GM23338 (cell line): ENCODE measurements at regions not wholly inside any gene's neighbourhood (a gene's known extent, or its start where the extent isn't known, plus 50 kb on each side); places are given as distances from the start of the nearest gene placed in this dataset.

Experiments
- ATAC-seq: fragments of 200-7000 bp; cut with Tn5 transposase; 3 replicates; pipeline ENCODE4 v1.9.1; 2020
- DNase-seq: peaks from one replicate; pipeline ENCODE4 v3.0.0-alpha.2; 2015; ENCODE audit warnings: low spot score
- H2AFZ ChIP-seq: fragments of 200-600 bp; sonication (generic); 2 replicates; pipeline ENCODE4 v1.8.0; 2016; ENCODE audit warnings: antibody characterized with exemption, mild to moderate bottlenecking, moderate library complexity
- H3F3A ChIP-seq: fragments of 200-600 bp; sonication (generic); replicated peaks from 2 replicates; pipeline ENCODE4 v1.8.0; 2017; ENCODE audit warnings: antibody characterized with exemption, mixed run types, low read depth
- H3K27ac ChIP-seq: fragments of 200-600 bp; sonication (generic); 2 replicates; pipeline ENCODE4 v1.6.1; 2016; ENCODE audit warnings: low read depth
- H3K27me3 ChIP-seq: fragments of 200-600 bp; sonication (generic); 2 replicates; pipeline ENCODE4 v1.8.0; 2016; ENCODE audit warnings: mild to moderate bottlenecking, mixed run types, moderate library complexity; ENCODE audit not compliant: insufficient read depth
- H3K36me3 ChIP-seq: fragments of 200-600 bp; sonication (generic); 2 replicates; pipeline ENCODE4 v1.8.0; 2016; ENCODE audit warnings: mild to moderate bottlenecking; ENCODE audit not compliant: insufficient read depth
- H3K4me1 ChIP-seq: fragments of 200-600 bp; sonication (generic); 2 replicates; pipeline ENCODE4 v1.8.0; 2016; ENCODE audit warnings: mild to moderate bottlenecking, moderate library complexity; ENCODE audit not compliant: insufficient read depth
- H3K4me2 ChIP-seq: fragments of 200-600 bp; sonication (generic); 2 replicates; pipeline ENCODE4 v1.7.1; 2017; ENCODE audit warnings: mixed run types
- H3K4me3 ChIP-seq: fragments of 200-600 bp; sonication (generic); 2 replicates; pipeline ENCODE4 v1.6.1; 2016; ENCODE audit warnings: mixed run types
- H3K79me2 ChIP-seq: fragments of 200-600 bp; sonication (generic); replicated peaks from 2 replicates; pipeline ENCODE4 v1.8.0; 2017; ENCODE audit warnings: mild to moderate bottlenecking; ENCODE audit not compliant: insufficient read depth
- H3K9me2 ChIP-seq: fragments of 200-600 bp; sonication (generic); 2 replicates; pipeline ENCODE4 v1.8.0; 2017; ENCODE audit not compliant: insufficient read depth
- H4K20me1 ChIP-seq: fragments of 200-600 bp; sonication (generic); replicated peaks from 2 replicates; pipeline ENCODE4 v1.8.0; 2017; ENCODE audit warnings: mild to moderate bottlenecking; ENCODE audit not compliant: insufficient read depth
- H3K27ac Mint-ChIP-seq: 2 replicates; pipeline ENCODE4 v1.8.0; 2020; ENCODE audit warnings: inconsistent platforms, mild to moderate bottlenecking, moderate library complexity, mixed read lengths
- H3K27me3 Mint-ChIP-seq: 3 replicates; pipeline ENCODE4 v1.8.0; 2022; ENCODE audit warnings: low read depth, mild to moderate bottlenecking, moderate library complexity, mixed read lengths, inconsistent platforms; ENCODE audit not compliant: insufficient read depth, poor library complexity
- H3K36me3 Mint-ChIP-seq: 3 replicates; pipeline ENCODE4 v1.8.0; 2021; ENCODE audit warnings: low read depth, mild to moderate bottlenecking, inconsistent platforms, moderate library complexity, mixed read lengths
- H3K4me1 Mint-ChIP-seq: 3 replicates; pipeline ENCODE4 v1.8.0; 2020; ENCODE audit warnings: mild to moderate bottlenecking, inconsistent platforms, mixed read lengths
- H3K4me3 Mint-ChIP-seq: 3 replicates; pipeline ENCODE4 v1.8.0; 2021; ENCODE audit warnings: moderate library complexity, mild to moderate bottlenecking, inconsistent platforms, mixed read lengths
- H3K9me3 Mint-ChIP-seq: 3 replicates; pipeline ENCODE4 v1.8.0; 2020; ENCODE audit warnings: moderate library complexity, mild to moderate bottlenecking, inconsistent platforms, mixed read lengths
- CREB1 ChIP-seq: fragments of 250-450 bp; sonication (Bioruptor Pico); IDR thresholded peaks from 2 replicates; pipeline ENCODE4 v1.5.0; 2020; ENCODE audit warnings: low read depth, mild to moderate bottlenecking, moderate library complexity
- EZH2 ChIP-seq: fragments of 200-600 bp; sonication (generic); IDR thresholded peaks from one replicate; pipeline ENCODE4 v1.8.0; 2017; ENCODE audit warnings: antibody characterized with exemption, mild to moderate bottlenecking, low read depth; ENCODE audit not compliant: unreplicated experiment
- EZH2phosphoT487 ChIP-seq: fragments of 200-600 bp; sonication (generic); IDR thresholded peaks from one replicate; pipeline ENCODE4 v1.8.1; 2018; ENCODE audit warnings: antibody characterized with exemption; ENCODE audit not compliant: unreplicated experiment
- JUNB ChIP-seq: IDR thresholded peaks from one replicate; pipeline ENCODE4 v1.6.1; 2016; ENCODE audit warnings: antibody characterized with exemption; ENCODE audit not compliant: unreplicated experiment
- NANOG ChIP-seq: IDR thresholded peaks from 2 replicates; pipeline ENCODE4 v1.6.1; 2016; ENCODE audit warnings: antibody characterized with exemption, borderline replicate concordance
- POLR2AphosphoS5 ChIP-seq: IDR thresholded peaks from 2 replicates; pipeline ENCODE4 v1.6.1; 2016; ENCODE audit warnings: antibody characterized with exemption, low read depth
- STAT1 ChIP-seq: IDR thresholded peaks from one replicate; pipeline ENCODE4 v1.6.1; 2016; ENCODE audit warnings: antibody characterized with exemption; ENCODE audit not compliant: unreplicated experiment
- ZNF114 ChIP-seq: fragments of 250-450 bp; sonication (Bioruptor Pico); IDR thresholded peaks from 2 replicates; pipeline ENCODE4 v1.5.0; 2020; ENCODE audit warnings: mild to moderate bottlenecking, moderate library complexity
- ZNF331 ChIP-seq: fragments of 250-450 bp; sonication (Bioruptor Pico); IDR thresholded peaks from 2 replicates; pipeline ENCODE4 v1.5.0; 2020; ENCODE audit warnings: low read depth, mild to moderate bottlenecking, moderate library complexity
- TF ChIP-seq, protein P1 (sequence below), 2 experiments: fragments of 200-600 bp in 1 of 2; sonication (generic) in 1 of 2; conservative IDR thresholded peaks; 2 replicates each; pipeline versions ENCODE4 v1.5.1 to v1.6.1; 2016 to 2017; ENCODE audit warnings: antibody characterized with exemption in 2 of 2, low read depth in 2 of 2, mild to moderate bottlenecking in 2 of 2, moderate library complexity in 1 of 2
- TF ChIP-seq, protein P2 (sequence below): IDR thresholded peaks from one replicate; pipeline ENCODE4 v1.6.1; 2018; ENCODE audit warnings: antibody characterized with exemption; ENCODE audit not compliant: unreplicated experiment
- TF ChIP-seq, protein P3 (sequence below): fragments of 250-450 bp; sonication (Bioruptor Pico); IDR thresholded peaks from 2 replicates; pipeline ENCODE4 v1.5.0; 2020; ENCODE audit warnings: mild to moderate bottlenecking, moderate library complexity

DNA sequence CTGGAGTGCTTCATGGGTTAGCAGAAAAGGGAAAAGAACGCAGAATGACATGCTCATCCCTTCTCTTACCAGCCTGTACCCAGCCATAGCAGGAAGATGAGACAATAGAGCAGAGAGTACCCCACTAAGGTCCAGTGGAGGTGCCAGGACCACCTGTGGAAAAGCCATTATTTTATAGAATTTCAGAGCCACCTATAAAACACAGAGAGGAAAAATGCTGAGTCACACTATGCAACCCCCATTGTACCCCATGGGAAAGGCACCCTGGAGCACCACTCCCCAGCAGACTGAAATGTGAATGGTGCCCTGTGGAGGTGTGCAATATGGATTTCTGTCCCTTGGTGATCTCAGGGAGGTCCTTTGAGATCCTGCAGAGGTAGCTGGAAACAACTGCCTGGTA is 97.2 kb downstream of the HES1 start:
- H3K9me2 ChIP-seq = 0 out of 2 replicates have a peak, but pooled peaks cover 9% of the 10 kb centered on the region
- no peaks in the 10 kb centered on the region for H3F3A ChIP-seq
- peak overlapping the region; percentile 49; the same call in 1 of the 2 replicates for H2AFZ ChIP-seq
- ATAC-seq (no peak), DNase-seq (no peak)
- H3K9me3 Mint-ChIP-seq = no peaks in the 10 kb centered on the region
- no peak overlapping the region for H3K4me3 Mint-ChIP-seq
- H3K79me2 ChIP-seq = no peaks in the 10 kb centered on the region
- H3K36me3 ChIP-seq = no peaks in the 10 kb centered on the region
- no peaks in the 10 kb centered on the region for H4K20me1 ChIP-seq
- H3K27ac Mint-ChIP-seq = no peak overlapping the region
- peaks cover 14% of the 10 kb centered on the region for H3K4me1 ChIP-seq
- no peak for TF ChIP-seq POLR2AphosphoS5
- no peak for TF ChIP-seq STAT1
- TF ChIP-seq NANOG = no peak
- no peak for TF ChIP-seq EZH2phosphoT487
- TF ChIP-seq EZH2 = no peak
- H3K27me3 Mint-ChIP-seq = peaks cover 4% of the 10 kb centered on the region
- H3K4me1 Mint-ChIP-seq = peaks cover 11% of the 10 kb centered on the region
- H3K27ac ChIP-seq = no peak overlapping the region
- H3K4me2 ChIP-seq = no peak overlapping the region
- no peaks in the 10 kb centered on the region for H3K36me3 Mint-ChIP-seq
- H3K4me3 ChIP-seq = no peak overlapping the region
- H3K27me3 ChIP-seq = no peaks in the 10 kb centered on the region

DNA sequence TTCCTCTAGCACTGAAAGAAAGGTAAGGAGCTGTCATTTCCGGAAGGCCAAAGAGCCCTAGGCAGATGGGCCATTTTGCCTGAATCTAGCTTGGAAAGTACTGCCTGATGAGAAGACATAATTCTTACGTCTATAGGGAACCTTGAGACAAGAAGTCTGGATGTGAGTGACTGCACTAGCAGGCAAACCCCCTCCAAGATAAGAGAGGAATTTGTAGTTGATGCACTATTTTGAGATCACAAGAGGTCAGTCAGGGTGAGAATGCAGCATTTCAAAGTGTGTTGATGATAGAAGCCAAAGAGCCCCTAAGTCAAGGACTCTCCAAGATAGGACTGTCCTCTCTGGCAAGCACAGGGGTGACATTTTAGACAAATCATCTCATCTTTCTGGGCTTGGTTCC is 99.2 kb downstream of the HES1 start:
- H3K4me3 ChIP-seq = no peak overlapping the region
- H2AFZ ChIP-seq = 0 out of 2 replicates have a peak overlapping the region, but pooled peaks have one; percentile 76
- ATAC-seq (no peak), DNase-seq (no peak)
- Mint-ChIP-seq H3K9me3 (no peaks in the 10 kb centered on the region), H3K4me3 (no peak overlapping the region), H3K27ac (no peak overlapping the region), H3K36me3 (no peaks in the 10 kb centered on the region), H3K27me3 (peaks cover 7% of the 10 kb centered on the region), H3K4me1 (peaks cover 11% of the 10 kb centered on the region)
- H3K4me1 ChIP-seq = peaks cover 14% of the 10 kb centered on the region
- no peaks in the 10 kb centered on the region for H3F3A ChIP-seq
- H3K36me3 ChIP-seq = no peaks in the 10 kb centered on the region
- no peaks in the 10 kb centered on the region for H3K79me2 ChIP-seq
- H3K9me2 ChIP-seq = 0 out of 2 replicates have a peak, but pooled peaks cover 9% of the 10 kb centered on the region
- H3K27ac ChIP-seq = no peak overlapping the region
- no peak overlapping the region for H3K4me2 ChIP-seq
- H4K20me1 ChIP-seq = no peaks in the 10 kb centered on the region
- H3K27me3 ChIP-seq = no peaks in the 10 kb centered on the region
- TF ChIP-seq STAT1 (no peak), CREB1 (CRISPR knock-in tag) (no peak), EZH2 (no peak), NANOG (no peak), ZNF331 (no peak), JUNB (no peak), ZNF114 (CRISPR knock-in tag) (no peak)
- TF ChIP-seq, protein P1, sequence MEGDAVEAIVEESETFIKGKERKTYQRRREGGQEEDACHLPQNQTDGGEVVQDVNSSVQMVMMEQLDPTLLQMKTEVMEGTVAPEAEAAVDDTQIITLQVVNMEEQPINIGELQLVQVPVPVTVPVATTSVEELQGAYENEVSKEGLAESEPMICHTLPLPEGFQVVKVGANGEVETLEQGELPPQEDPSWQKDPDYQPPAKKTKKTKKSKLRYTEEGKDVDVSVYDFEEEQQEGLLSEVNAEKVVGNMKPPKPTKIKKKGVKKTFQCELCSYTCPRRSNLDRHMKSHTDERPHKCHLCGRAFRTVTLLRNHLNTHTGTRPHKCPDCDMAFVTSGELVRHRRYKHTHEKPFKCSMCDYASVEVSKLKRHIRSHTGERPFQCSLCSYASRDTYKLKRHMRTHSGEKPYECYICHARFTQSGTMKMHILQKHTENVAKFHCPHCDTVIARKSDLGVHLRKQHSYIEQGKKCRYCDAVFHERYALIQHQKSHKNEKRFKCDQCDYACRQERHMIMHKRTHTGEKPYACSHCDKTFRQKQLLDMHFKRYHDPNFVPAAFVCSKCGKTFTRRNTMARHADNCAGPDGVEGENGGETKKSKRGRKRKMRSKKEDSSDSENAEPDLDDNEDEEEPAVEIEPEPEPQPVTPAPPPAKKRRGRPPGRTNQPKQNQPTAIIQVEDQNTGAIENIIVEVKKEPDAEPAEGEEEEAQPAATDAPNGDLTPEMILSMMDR (conservative IDR thresholded peaks at IDR 0.05; ENCODE audit: low read depth in 2 of 2) = no peak
- TF ChIP-seq, protein P2, sequence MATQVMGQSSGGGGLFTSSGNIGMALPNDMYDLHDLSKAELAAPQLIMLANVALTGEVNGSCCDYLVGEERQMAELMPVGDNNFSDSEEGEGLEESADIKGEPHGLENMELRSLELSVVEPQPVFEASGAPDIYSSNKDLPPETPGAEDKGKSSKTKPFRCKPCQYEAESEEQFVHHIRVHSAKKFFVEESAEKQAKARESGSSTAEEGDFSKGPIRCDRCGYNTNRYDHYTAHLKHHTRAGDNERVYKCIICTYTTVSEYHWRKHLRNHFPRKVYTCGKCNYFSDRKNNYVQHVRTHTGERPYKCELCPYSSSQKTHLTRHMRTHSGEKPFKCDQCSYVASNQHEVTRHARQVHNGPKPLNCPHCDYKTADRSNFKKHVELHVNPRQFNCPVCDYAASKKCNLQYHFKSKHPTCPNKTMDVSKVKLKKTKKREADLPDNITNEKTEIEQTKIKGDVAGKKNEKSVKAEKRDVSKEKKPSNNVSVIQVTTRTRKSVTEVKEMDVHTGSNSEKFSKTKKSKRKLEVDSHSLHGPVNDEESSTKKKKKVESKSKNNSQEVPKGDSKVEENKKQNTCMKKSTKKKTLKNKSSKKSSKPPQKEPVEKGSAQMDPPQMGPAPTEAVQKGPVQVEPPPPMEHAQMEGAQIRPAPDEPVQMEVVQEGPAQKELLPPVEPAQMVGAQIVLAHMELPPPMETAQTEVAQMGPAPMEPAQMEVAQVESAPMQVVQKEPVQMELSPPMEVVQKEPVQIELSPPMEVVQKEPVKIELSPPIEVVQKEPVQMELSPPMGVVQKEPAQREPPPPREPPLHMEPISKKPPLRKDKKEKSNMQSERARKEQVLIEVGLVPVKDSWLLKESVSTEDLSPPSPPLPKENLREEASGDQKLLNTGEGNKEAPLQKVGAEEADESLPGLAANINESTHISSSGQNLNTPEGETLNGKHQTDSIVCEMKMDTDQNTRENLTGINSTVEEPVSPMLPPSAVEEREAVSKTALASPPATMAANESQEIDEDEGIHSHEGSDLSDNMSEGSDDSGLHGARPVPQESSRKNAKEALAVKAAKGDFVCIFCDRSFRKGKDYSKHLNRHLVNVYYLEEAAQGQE = no peak
- TF ChIP-seq, protein P3, sequence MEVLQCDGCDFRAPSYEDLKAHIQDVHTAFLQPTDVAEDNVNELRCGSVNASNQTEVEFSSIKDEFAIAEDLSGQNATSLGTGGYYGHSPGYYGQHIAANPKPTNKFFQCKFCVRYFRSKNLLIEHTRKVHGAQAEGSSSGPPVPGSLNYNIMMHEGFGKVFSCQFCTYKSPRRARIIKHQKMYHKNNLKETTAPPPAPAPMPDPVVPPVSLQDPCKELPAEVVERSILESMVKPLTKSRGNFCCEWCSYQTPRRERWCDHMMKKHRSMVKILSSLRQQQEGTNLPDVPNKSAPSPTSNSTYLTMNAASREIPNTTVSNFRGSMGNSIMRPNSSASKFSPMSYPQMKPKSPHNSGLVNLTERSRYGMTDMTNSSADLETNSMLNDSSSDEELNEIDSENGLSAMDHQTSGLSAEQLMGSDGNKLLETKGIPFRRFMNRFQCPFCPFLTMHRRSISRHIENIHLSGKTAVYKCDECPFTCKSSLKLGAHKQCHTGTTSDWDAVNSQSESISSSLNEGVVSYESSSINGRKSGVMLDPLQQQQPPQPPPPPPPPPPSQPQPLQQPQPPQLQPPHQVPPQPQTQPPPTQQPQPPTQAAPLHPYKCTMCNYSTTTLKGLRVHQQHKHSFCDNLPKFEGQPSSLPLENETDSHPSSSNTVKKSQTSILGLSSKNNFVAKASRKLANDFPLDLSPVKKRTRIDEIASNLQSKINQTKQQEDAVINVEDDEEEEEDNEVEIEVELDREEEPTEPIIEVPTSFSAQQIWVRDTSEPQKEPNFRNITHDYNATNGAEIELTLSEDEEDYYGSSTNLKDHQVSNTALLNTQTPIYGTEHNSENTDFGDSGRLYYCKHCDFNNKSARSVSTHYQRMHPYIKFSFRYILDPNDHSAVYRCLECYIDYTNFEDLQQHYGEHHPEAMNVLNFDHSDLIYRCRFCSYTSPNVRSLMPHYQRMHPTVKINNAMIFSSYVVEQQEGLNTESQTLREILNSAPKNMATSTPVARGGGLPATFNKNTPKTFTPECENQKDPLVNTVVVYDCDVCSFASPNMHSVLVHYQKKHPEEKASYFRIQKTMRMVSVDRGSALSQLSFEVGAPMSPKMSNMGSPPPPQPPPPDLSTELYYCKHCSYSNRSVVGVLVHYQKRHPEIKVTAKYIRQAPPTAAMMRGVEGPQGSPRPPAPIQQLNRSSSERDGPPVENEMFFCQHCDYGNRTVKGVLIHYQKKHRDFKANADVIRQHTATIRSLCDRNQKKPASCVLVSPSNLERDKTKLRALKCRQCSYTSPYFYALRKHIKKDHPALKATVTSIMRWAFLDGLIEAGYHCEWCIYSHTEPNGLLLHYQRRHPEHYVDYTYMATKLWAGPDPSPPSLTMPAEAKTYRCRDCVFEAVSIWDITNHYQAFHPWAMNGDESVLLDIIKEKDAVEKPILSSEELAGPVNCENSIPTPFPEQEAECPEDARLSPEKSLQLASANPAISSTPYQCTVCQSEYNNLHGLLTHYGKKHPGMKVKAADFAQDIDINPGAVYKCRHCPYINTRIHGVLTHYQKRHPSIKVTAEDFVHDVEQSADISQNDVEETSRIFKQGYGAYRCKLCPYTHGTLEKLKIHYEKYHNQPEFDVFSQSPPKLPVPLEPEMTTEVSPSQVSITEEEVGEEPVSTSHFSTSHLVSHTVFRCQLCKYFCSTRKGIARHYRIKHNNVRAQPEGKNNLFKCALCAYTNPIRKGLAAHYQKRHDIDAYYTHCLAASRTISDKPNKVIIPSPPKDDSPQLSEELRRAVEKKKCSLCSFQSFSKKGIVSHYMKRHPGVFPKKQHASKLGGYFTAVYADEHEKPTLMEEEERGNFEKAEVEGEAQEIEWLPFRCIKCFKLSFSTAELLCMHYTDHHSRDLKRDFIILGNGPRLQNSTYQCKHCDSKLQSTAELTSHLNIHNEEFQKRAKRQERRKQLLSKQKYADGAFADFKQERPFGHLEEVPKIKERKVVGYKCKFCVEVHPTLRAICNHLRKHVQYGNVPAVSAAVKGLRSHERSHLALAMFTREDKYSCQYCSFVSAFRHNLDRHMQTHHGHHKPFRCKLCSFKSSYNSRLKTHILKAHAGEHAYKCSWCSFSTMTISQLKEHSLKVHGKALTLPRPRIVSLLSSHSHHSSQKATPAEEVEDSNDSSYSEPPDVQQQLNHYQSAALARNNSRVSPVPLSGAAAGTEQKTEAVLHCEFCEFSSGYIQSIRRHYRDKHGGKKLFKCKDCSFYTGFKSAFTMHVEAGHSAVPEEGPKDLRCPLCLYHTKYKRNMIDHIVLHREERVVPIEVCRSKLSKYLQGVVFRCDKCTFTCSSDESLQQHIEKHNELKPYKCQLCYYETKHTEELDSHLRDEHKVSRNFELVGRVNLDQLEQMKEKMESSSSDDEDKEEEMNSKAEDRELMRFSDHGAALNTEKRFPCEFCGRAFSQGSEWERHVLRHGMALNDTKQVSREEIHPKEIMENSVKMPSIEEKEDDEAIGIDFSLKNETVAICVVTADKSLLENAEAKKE (CRISPR knock-in tag) = no peak
